Activated CD8-positive, alpha-beta memory T cell treated with anti-CD3 and anti-CD28 coated beads, Interleukin-2, amount 50 U/mL, for 1 hour (primary cell): ENCODE measurements at regions not wholly inside any gene's neighbourhood (a gene's known extent, or its start where the extent isn't known, plus 50 kb on each side); places are given as distances from the start of the nearest gene placed in this dataset.
"Not testable (repeated sequence)": the region's sequence is repeated elsewhere in the genome, so short reads cannot be mapped to it uniquely, and the experiment has no call there.

Experiments
- DNase-seq: peaks from one replicate; pipeline ENCODE4 v3.0.0-alpha.2; 2020; ENCODE audit errors: extremely low read depth

DNA sequence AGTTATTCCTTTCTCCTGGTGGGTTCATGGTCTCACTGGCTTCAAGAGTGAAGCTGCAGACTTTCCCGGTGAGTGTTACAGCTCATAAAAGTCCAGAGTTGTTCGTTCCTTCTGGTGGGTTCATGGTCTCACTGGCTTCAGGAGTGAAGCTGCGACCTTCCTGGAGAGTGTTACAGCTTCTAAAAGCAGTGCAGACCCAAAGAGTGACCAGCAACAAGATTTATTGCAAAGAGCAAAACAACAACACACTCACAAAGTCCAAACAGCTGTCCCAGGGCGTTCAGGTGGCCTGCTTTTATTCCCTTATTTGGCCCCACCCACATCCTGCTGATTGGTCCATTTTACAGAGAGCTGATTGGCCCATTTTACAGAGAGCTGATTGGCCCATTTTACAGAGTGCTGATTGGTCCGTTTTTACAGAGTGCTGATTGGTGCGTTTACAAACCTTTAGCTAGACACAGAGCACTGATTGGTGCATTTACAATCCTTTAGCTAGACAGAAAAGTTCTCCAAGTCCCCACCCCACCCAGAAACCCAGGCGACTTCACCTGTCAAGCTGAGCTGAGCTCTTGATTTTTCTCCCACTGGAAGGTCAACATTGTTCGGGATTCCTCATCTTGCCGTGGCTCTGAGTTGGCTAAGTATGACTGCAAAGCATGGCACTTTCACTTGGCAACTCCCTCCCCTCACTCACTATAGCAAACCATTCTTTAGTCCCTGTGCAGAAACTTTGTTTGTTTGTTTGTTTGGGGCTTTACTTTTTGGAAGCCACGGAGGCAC is 87.3 kb upstream of the EEPD1 start:
- DNase-seq = not testable (repeated sequence)

DNA sequence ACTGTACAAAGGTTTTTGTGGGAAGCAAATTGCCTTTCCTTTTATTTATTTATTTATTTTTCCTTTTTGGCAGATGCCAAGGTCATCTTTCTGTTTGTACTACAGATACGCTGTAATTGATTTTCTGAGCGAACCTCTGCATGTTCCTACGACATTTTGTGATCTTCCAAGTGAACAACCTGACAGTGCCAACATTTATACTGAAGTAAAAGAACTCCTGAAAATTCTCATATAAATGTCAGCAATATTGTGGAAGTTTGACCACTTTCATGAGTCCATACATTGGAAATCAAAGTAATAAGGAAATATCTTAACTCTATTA is 86.8 kb upstream of the EEPD1 start:
- DNase-seq = no peak

DNA sequence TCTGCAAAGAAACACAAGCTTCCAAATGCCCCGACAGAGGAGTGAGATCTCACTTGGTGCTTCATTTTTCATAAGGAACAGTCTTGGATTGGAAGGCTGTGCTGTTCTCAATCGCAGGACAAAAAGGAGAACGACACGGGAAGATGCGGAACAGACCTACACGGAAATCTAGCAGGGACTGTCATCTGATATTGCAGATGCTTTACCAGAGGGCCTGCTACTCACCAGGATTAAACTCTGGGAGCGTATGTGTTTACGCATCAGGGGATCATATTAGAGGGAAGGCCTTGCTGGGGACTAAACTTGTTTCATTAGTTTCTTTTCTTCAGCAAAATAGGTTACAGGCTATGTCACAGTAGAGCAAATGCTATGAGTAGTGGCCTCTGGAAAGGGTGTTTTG is 82.8 kb upstream of the EEPD1 start:
- DNase-seq = no peak

DNA sequence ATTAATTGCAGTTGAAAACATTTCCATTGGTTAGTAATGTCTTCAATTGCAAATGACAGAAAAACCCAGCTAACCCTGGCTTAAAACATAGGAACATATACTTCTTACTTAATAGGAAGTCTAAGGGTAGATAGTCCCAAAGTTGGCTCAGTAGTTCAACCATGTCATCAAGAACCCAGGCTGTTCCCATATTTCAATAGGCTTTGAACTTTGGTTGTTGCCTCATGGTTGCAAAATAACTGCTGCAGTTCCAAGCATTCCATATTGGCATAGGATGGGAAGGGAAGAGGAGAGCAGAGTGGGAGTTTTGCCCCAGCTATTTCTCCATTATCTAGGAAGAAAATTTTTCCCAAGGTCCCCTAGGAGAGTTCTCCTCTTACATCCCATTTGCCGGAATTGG is 81.4 kb upstream of the EEPD1 start:
- no peak for DNase-seq

DNA sequence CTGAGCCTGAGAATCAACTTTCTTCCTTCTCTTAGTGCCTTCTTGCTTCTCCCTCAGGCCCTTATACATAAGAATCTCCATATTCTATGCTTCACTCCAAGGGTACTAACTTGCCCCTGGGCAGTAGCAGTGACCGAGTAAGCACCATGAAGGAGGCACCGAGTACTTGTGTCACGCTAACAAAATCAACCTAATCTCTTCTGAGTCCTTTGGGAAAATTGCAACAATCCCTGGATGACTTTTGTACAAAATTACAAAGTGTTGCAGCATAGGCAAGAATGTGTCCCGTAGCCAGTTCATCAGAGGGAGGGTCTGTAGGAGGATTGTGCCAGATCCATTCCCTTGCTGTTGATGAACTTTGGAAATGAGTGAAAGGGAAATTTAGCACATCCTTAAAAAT is 80.4 kb upstream of the EEPD1 start:
- DNase-seq = no peak

DNA sequence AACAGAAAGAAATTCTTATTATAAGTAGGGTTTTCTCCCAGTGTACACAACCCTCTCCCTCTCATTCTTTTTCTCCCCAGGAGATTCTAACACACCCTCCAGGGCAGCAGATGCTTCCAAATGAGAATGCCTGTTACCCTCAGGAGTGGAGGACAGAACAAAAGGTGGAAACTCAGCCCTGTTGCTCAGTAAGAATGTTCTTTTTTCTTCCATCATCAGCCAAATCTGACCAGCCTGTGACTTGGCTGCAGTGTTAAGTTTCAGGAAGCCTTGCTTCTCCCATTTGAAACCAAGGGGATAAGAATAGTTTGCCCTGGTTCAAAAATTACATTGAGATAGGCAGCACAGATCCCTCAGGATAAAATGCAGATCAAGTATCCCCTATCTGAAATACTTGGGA is 77.5 kb upstream of the EEPD1 start:
- DNase-seq = no peak

DNA sequence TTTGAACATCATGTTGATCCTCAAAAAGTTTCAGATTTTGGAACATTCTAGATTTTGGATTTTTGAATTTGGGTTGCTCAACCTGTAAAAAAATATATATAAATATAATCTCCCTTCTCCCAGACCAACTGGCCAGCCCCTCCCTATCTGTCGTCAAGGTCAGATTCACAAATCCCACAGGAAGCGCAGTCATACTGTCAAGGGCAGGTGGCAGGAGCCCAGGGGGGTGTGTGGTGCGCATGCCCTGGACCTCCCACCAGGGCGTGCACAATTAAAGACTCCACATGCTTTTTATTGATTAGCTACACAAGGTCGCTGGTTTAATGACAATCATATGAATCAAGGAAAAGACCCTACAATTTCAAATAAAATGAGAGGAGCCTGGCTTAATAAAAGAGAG is 77.0 kb upstream of the EEPD1 start:
- no peak for DNase-seq

DNA sequence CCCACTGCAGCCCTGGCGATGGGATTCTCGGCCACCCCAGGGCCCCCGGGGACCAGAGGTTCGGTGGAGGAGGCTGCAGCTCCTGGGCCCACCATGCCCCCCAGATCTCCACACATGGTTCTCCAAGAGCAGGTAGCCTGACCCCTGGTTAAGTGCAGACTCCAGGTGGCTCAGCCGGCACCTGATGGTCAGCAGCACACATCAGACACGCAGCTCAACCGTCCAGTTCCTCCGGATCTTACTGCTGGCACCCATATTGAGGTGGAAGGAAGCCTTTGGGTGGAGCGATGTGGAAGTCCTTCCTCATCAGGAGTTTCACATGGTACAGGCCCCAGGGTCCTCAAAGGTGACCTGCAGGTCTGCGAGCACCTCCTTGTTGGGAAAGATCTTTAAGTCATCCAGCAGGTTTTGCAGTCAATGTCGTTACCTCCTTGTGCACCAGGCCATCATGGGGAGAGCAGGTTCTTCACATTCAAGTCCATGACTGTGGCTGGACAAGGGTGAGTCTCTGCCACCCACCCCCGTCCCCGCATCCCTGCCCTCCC is 74.2 kb upstream of the EEPD1 start:
- DNase-seq = no peak

DNA sequence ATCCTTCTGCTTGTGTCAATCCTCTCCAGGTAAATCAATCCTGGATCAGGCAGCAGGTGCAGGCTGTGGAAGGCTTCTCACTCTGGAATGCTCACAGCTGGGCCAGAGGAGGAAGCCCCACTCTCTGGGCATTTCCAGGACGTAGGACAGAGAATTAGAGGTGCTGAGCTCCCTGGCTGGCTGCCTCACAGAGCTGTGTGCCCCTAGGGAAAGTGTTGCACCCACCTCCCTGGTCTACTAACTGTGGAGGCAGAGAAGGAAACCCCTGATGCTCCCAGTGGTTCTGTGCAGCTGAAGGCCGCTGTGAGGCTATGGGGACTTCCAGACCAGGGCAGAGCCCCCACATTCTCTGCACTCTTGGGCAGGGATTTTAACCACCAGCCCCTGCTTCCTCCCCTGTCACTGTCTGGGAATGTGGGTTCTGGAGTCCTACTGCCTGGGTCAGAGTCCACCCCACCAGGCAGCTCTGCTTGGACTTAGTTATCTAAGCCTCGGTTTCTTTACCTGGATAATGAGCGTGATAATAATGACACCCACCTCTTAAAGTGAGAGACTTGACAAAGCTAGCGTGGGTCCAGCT is 73.5 kb upstream of the EEPD1 start:
- DNase-seq = no peak

DNA sequence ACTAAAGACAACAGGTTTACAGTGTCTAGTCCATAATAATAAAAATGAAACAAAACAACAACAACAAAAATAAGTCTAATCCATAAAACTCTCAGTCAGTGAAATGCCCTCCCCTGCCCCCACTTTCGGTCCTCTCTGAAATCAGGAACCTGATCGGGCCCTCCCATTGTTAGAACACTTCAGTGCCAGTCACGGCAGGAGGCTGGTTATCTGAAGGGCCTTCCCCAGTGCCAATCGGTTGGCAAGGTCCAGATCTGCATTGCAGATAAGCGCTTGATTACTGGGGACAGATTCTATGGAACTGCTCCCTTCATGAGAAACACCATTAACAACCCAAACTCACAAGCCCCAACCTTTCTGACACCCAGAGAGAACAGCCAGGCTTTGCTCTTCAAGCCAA is 72.2 kb upstream of the EEPD1 start:
- DNase-seq = no peak

DNA sequence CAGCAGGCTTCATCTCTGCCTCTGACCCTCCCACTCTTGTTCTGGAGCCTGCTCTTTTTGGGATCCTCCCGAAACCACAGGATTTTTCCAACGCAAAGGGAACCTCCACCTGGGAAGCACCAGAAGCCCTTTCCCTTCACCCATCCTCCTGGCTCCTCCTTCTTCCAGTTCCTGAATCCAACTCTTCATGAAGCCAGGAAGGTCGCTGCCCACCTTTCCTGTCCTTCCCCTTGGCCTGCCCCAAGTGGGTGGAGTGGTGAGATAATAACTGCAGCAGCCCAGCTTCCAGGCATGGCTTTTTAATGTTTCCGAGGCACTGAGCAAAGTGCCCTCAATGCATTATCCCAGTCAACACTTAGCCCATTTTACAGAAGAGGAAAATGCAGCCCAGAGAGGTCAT is 70.8 kb upstream of the EEPD1 start:
- DNase-seq = no peak

DNA sequence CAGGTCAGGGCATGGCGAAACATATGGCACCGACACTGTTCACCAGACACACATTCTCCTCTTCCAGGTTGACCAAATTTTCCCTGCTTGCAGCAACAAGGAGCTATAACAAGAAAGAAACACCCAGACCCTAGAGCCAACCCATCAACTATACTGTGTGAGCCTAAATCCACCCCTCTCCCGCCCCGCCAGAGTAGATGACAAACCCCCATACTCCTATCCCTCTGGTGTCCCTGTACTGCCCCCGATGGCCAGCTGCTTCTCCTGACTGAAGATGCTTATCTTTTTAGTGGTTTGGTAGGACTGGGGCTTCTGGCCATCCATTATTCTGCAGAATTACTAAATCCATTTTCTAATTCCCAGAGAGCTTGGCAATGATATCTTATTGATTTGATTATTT is 70.1 kb upstream of the EEPD1 start:
- no peak for DNase-seq

DNA sequence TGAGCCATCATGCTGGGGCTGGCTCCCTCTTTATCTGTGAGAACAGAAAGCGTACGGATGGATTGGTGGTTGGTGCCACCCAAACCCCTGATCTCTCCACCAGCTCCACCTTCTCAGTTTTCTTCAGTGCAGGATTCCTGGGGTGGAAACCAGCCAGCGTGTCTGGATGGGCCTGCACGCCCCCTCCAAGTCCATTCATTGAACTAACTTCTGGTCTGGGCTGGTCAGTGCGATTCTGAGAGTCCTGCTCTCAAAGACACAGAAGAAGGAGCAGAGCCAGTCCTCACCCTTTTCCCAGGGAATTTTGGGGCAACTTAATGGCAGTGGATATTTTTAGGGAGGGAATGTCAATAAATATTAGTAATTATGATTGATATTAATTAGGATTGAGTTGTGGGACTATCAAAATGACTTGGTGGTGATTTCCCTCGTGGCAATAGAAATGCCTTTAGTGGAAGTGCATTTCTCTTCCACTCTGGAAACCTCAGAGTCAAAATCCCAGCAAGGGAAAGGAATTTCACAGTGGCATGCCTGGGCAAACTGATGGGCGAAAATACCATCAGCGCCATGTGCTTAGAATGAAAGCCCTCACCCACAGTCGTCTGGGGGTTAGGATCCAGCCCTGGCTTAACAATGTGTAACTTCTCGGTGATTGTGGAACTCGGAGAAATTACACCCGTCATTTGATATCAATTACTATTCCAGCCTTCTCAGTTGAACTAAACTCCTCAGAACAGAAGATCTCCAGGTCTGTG is 69.3 kb upstream of the EEPD1 start:
- DNase-seq = no peak

DNA sequence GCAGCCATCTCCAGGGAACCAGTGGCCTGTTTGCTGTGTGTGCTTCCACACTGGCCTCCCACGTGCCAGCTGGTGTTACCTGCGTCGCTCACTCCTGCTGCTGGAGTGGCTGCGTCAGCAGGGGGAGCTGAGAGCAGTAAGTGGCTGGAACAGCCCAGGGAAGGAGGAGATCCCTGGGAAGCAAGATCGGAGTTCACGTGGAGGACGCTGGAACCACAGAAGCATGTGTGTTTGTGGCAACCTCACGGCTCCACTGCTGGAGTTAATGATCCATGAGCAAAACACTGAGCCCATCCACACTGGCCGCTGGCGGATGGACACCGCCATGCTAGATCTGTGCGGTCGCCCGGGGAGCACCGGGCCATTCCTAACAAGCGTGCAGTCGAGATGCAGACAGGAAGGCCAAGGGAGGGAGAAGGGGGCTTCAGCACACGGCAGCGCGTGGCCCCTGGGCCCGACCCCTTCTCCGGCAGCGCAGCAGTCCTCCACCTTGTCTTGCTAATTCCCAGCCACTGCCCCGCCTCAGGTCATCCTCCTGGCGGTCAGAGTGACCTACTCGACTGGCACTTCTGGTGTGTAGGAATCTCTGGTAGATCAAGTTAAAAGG is 68.5 kb upstream of the EEPD1 start:
- no peak for DNase-seq

DNA sequence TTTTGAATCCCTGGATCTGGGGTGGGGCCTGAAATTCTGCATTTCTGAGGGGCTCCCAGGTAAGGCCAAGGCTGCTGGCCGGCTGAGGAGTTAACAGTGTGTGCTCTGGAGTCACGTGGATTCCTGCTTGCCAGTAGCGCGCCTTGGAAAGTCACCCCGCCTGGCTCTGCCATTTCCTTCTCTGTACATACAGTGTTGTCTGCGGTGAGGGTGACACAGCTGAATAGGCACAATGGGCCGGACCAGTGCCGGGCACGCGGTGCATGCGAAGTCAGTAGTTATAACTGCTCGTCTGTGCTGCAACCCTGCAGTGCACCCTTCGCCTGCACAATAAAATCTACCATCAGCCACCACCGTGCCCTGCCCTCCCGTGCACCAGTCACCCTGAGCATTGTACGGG is 68.0 kb upstream of the EEPD1 start:
- DNase-seq = no peak

DNA sequence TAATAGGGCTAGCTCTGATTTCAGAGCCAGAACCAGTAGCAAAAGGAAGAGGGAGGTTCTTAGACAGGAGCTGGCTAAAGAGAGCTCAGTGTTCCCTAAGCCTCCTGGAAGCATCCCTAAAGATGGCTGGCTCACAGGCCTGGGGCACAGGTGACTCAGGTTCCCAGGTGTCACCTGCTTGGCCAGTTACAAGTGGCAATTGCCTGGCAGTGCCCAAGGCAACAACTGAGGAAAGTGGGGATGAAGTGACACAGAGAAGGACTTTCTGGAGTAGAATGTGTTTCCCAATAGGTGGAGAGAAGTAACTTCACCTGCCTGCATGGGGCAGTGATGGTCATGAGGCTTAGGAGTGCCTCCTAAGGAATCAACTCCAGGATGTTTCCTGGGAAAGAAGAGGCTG is 66.5 kb upstream of the EEPD1 start:
- DNase-seq = no peak

DNA sequence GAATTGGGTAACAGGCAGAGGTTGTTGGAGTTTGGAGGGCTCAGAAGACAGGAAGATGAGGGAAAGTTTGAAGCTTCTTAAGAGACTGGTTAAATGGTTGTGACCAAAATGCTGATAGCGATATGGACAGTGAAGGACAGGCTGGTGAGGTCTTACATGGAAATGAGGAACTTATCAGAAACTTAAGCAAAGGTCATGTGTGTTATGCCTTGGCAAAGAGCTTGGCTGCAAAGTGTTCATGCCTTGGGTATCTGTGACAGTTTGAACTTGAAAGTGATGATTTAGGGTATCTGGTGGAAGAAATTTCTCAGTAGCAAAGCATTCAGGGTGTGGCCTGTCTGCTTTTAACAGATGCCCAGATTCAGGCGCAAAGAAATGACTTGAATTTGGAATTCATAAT is 64.5 kb upstream of the EEPD1 start:
- DNase-seq = no peak

DNA sequence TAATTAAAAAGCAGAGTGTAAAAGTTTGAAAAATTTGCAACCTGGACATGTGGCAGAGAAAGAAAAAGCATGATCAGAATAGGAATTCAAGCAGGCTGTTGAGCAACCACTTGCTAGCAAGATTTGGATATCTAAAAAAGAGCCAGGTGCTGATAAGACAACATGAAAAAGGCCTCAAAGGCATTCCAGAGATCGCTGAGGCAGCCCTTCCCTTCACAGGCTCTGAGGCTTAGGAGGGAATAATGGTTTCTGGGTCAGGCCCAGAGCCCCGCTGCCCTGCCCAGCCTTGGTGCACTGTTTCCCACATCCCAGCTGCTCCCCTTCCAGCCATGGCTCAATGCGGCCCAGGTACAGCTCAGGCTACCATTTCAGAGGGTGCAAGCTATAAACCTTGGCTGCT is 64.1 kb upstream of the EEPD1 start:
- no peak for DNase-seq

DNA sequence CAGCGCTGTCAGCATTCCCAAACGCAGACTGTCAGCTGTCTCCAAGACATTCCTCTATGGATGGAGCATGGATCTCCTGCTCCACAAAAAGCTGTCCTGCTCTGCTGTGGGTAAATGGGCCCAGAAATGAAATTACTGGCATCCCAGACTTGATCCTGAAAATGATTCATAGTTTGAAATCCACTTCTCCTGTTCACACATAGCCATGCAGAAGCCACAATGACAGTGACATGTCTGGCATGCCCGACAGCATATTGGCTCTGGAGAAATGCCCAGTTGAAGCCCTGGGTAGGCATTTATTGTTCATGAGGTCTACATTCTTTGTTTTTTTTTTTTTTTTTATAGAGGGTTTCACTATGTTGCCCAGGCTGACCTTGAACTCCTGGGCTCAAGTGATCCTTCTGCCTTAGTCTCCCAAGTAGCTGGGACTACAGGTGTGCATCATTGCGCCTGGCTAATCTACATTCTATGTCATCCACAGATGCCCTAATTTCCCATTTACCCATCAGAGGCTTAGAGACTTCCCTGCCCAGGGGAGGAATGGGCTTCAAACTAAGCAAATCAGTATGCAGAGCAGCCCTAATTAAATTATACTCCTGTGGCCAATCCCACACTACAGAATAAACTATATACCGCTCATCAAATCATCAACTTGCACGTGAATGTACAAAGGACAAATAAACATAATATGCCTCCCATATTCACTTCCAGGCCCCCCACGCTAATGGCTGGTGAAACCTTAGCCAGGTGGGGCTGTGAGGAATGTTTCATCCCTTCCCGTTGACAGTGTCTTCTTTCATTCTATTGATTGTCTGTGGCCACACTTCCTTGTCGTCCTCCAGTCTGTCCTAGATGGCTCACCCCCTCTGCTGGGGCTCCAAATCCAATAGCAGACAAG is 61.8 kb upstream of the EEPD1 start:
- no peak for DNase-seq

DNA sequence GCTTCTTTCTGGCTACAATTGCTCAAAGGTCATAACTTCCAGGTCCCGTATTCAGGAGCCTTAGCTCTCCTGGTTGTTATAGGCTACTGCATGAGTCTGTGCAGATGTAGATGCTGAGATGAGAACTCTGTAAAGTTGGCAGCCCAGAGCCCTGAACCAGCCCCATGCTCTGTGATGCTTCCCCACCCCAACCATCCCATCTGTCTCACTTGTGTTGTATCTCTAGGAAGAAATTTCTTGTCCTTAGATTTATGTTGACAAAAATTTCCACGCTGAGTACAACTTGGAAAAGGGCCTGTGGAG is 61.2 kb upstream of the EEPD1 start:
- no peak for DNase-seq

DNA sequence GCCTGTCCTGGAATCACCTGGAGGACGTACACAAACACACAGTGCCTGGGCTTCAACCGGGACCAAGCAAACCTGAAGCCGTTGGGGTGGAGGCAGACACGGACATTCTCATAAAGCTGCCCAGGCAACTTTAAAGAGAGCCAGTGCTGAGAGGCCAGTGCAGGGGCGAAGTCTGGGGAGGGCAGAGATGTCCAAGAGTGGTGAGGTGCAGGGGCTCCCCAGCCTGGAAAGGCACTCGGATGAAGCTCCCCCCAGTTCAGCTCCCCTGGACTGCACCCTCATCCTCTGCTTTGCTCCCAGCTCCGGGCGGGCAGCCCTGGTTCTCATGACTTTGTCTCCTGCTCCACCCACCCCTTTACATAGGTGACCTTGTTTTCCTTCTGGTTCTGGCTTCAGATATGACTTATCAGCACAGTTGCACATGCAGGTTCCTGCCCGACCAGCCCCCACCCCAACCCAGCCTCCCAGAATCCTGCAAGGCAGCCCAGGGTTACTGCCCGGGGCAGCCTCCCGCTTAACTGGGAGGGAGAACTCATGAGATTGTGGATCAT is 60.8 kb upstream of the EEPD1 start:
- DNase-seq = no peak
